AG10803 (cell line): ENCODE measurements at regions not wholly inside any gene's neighbourhood (a gene's known extent, or its start where the extent isn't known, plus 50 kb on each side); places are given as distances from the start of the nearest gene placed in this dataset.

Experiments used
- DNase-seq: peaks from one replicate; pipeline ENCODE4 v3.0.0; 2010; ENCODE audit warnings: low read depth
- H3K4me3 ChIP-seq: 2 replicates; pipeline ENCODE4 v1.5.1; 2011; ENCODE audit warnings: mild to moderate bottlenecking, low read length, control low read depth
- TF ChIP-seq, protein P1 (sequence below): conservative IDR thresholded peaks from 2 replicates; pipeline ENCODE4 v1.5.1; 2011; ENCODE audit warnings: mild to moderate bottlenecking, low read length, control low read depth, inconsistent platforms

GRCh38 chr5:79182141-79182540, 53.8 kb upstream of the JMY start:
- H3K4me3 ChIP-seq, result no peak overlapping the region
- TF ChIP-seq, protein P1, sequence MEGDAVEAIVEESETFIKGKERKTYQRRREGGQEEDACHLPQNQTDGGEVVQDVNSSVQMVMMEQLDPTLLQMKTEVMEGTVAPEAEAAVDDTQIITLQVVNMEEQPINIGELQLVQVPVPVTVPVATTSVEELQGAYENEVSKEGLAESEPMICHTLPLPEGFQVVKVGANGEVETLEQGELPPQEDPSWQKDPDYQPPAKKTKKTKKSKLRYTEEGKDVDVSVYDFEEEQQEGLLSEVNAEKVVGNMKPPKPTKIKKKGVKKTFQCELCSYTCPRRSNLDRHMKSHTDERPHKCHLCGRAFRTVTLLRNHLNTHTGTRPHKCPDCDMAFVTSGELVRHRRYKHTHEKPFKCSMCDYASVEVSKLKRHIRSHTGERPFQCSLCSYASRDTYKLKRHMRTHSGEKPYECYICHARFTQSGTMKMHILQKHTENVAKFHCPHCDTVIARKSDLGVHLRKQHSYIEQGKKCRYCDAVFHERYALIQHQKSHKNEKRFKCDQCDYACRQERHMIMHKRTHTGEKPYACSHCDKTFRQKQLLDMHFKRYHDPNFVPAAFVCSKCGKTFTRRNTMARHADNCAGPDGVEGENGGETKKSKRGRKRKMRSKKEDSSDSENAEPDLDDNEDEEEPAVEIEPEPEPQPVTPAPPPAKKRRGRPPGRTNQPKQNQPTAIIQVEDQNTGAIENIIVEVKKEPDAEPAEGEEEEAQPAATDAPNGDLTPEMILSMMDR, result no peak
- DNase-seq, result no peak

DNA sequence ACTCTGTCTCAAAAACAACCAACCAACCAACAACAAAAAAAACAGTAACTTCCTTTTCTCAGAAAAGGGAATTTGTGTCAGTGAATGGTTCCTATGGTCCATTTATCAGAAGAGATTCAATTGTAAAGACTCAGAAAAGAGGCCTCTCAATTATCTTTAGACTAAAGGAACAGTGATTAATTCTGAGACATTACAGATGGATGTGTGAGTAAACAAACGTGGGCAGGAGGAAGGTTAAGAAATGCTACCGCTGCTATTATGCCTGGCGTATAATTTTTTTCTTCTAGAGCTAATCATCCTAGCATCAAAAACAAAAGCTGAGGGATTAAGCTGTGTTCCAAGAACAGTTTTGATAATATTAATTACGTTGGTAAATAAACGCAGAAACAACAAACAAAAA, 52.9 kb upstream of the JMY start:
- H3K4me3 ChIP-seq, result no peak overlapping the region
- TF ChIP-seq, protein P1, result no peak
- DNase-seq, result no peak

DNA sequence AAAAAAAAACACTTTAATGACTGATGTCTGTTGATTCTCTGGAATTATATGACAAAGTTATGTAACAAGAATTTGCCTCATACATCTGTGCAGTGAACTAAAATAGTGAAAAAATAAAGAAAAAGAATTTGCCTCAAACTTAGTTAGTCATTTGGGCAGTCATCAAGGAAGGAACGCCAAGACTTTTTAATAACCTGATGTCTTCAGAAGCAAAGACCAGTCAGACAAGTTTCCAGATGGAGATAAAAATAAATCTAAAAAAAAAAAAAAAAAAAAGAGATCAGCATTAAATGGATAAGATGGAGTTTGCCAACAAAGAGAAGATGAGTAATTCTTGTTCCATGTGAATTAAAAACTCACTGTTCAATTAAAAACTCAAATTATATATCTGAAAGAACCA, 52.3 kb upstream of the JMY start:
- H3K4me3 ChIP-seq, result no peak overlapping the region
- TF ChIP-seq, protein P1, result no peak
- peak; percentile 23 for DNase-seq

GRCh38 chr5:79186021-79186420, 49.9 kb upstream of the JMY start:
- H3K4me3 ChIP-seq, result no peak overlapping the region
- DNase-seq, result peak; percentile 22
- TF ChIP-seq, protein P1, result no peak
